SHP77 treated with DMSO at 0.1 percent for 48 hours (cell line): ENCODE measurements at regions not wholly inside any gene's neighbourhood (a gene's known extent, or its start where the extent isn't known, plus 50 kb on each side); places are given as distances from the start of the nearest gene placed in this dataset.
"Not testable (repeated sequence)": the region's sequence is repeated elsewhere in the genome, so short reads cannot be mapped to it uniquely, and the experiment has no call there.

ENCODE experiments used
- DNase-seq: peaks from one replicate; lab custom pipeline; 2025; lab: John Stamatoyannopoulos, UW

GRCh38 chr6:4259391-4259790, 124.0 kb upstream of the ECI2 start:
- no peak for DNase-seq

GRCh38 chr6:4258733-4259132, 123.4 kb upstream of the ECI2 start:
- DNase-seq: no peak

- DNase-seq: no peak
These were observed 121.6 kb upstream of the ECI2 start for GRCh38 chr6:4256969-4257368.

- peak; percentile 15 for DNase-seq
These were observed 118.3 kb upstream of the ECI2 start for GRCh38 chr6:4253604-4254231.

- not testable (repeated sequence) for DNase-seq
These were observed 117.1 kb upstream of the ECI2 start for GRCh38 chr6:4252445-4252844.

- no peak for DNase-seq
These were observed 115.3 kb upstream of the ECI2 start for GRCh38 chr6:4250645-4251044.

- DNase-seq: not testable (repeated sequence)
These were observed 108.5 kb upstream of the ECI2 start for GRCh38 chr6:4243832-4244231.

GRCh38 chr6:4243237-4243636, 107.9 kb upstream of the ECI2 start:
- DNase-seq: no peak

GRCh38 chr6:4242601-4243000, 107.2 kb upstream of the ECI2 start:
- DNase-seq: no peak

GRCh38 chr6:4240148-4240547, 104.8 kb upstream of the ECI2 start:
- no peak for DNase-seq

- no peak for DNase-seq
These were observed 89.9 kb upstream of the ECI2 start for GRCh38 chr6:4225161-4225872.

GRCh38 chr6:4224067-4224978, 88.9 kb upstream of the ECI2 start:
- DNase-seq: no peak

- no peak for DNase-seq
These were observed 85.2 kb upstream of the ECI2 start for GRCh38 chr6:4220558-4220957.

GRCh38 chr6:4218619-4219317, 83.4 kb upstream of the ECI2 start:
- not testable (repeated sequence) for DNase-seq

- no peak for DNase-seq
These were observed 77.2 kb upstream of the ECI2 start for GRCh38 chr6:4212588-4212987.

- DNase-seq: no peak
These were observed 75.4 kb upstream of the ECI2 start for GRCh38 chr6:4210629-4211419.

GRCh38 chr6:4209196-4209595, 73.8 kb upstream of the ECI2 start:
- no peak for DNase-seq

GRCh38 chr6:4208158-4208557, 72.8 kb upstream of the ECI2 start:
- DNase-seq: no peak

- DNase-seq: not testable (repeated sequence)
These were observed 68.5 kb upstream of the ECI2 start for GRCh38 chr6:4203642-4204417.

GRCh38 chr6:4192627-4193026, 57.3 kb upstream of the ECI2 start:
- DNase-seq: no peak

GRCh38 chr6:4192173-4192572, 56.8 kb upstream of the ECI2 start:
- DNase-seq: no peak
